GM19324 (cell line): ENCODE measurements at regions not wholly inside any gene's neighbourhood (a gene's known extent, or its start where the extent isn't known, plus 50 kb on each side); places are given as distances from the start of the nearest gene placed in this dataset.

ENCODE experiments used
- ATAC-seq: cut with Tn5 transposase; IDR thresholded peaks from one replicate; pipeline ENCODE4 v1.9.1; 2021; ENCODE audit warnings: mild to moderate bottlenecking, moderate library complexity; ENCODE audit not compliant: unreplicated experiment, low FRiP score

DNA sequence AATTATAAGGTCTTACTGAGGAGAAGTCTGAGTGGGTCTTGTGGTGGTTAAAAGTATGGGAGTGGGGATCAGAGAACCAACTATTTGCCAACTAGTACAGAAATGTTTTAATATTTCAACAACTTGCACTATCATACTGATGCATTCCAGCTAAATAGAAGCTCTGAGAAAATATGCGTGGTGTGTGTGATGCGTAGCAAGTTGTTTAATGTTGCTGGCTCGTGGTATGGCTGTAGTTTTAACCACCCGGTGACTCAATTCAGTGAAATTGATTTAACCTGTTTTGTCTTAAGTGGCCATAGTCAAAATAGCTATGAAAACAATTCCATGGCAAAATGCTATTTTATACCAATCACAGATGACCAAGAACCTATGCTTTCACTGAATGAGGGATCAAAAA is 176.5 kb upstream of the SLC24A2 start:
- no peak for ATAC-seq

DNA sequence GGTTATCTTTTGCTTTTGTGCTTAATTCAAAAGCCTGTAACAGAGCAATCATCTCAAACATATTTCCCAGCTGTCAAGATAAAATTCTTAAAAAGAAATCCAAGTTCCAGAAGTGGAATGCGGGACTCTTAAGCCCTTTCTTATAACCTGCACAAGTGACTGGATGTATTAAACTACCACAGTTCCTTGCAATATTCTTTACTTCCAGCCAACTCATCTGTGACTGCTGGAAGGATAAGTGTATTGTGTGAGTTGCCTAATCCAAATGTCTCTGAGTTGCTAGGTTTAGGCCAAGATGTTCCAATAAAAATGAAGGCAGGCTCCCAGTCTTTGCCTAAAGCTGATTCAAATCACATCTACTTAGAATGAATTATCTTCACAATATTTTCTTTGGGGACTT is 159.2 kb upstream of the SLC24A2 start:
- no peak for ATAC-seq

DNA sequence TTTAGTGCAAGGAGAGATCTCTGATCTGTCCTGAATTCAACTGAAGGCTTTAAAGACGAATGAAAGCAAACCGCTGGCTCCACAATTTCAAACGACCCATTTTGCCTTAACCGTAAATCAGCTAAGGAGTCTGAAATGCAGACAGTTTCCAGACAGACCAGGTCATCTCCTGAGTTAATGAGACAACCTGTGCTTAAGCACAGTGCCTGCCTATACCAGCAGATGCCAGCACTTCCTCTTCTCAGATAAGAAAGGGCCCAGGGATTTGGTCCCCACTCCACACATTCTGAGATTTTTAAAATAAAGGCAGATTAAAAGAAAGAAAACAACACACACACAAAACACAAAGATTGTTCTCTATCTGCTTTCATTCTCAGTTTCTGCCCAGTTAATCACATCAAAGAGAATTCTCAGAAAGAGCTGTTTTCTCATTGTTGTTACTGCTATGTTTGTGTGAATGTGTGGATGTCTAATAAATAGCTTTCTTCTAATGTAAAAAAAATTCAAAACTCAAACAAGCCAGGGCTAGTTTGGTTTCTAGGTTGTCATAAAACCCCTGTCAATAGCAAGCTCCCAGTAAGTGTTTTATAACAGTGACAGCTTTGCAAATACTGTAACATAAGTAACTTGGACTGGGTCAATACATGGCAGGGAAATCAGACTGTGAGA is 157.7 kb upstream of the SLC24A2 start:
- ATAC-seq, result peak; percentile 66

DNA sequence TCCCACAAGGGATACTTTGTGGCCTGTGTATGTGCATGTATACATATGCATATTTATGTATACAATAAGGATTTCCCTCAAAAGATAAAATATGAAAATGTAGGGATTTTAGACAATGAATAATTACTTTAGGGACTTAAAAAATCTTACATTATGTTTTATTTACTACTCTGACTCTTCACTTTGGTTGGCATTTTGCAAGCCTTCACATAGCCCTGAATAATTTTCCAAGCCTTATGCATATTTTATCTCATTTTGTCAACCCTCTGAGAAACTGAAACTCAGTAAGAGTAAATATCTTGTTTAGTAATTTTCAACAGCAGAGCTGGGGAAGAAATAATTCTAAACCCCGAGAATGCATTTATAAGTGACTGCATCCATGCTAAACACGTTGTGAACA is 153.0 kb upstream of the SLC24A2 start:
- no peak for ATAC-seq

DNA sequence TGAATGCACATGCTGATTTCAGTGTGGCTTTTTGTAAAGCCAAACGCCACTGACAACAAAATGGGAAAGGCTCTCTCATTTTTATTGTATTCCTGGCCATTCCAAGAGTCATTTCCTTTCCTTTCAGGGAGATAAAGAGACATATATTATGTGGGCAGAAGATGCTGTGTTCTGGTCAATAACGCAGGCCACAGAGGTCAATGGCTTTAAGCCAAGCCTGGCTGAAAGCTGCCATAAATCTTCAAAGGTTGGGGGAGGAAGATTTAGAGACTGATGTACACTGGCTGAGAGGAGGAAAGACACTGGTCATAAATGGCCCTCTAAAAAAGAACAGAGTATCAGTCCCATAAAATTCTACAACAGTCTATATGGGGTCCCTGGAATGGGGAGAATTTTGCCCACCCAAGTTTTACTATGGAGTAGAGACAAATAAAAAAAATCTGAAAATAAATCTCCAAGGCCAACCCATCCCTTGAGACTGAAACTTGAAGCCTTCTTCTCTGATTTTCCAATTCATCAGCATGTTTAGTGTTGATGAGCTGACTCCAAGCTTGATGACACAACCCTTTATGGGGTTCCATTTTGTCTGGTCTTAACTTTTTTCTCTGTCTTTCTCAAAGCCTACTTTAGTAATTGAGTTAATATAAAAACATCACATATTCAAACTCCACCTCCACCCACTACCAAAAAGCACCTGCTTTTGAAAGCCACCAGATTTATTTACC is 152.1 kb upstream of the SLC24A2 start:
- ATAC-seq, result no peak

DNA sequence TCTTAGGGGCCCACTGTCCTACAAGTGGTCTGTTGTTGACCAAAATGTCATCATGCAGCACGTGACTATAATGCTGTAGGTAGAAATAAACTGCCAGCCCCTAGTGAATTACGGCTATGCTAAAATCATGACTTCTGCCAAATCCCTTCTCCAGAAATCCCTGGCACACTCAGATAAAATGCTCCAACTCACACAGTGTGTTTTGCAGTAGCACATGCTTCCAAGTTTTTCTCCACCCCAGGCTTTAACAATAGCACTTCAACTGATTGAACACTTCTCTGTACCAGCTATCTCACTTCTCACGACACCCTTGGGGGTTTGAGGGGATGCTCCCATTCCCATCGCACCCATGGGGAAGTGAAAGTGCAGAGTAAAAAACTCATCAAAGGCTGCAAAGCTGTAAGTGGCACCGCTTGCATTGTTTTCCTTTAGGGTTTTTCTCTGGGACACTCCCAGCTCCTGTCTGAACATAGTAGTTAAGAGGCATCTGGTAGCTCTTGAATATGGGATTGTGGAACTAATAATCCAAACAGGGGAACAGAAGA is 151.0 kb upstream of the SLC24A2 start:
- no peak for ATAC-seq

DNA sequence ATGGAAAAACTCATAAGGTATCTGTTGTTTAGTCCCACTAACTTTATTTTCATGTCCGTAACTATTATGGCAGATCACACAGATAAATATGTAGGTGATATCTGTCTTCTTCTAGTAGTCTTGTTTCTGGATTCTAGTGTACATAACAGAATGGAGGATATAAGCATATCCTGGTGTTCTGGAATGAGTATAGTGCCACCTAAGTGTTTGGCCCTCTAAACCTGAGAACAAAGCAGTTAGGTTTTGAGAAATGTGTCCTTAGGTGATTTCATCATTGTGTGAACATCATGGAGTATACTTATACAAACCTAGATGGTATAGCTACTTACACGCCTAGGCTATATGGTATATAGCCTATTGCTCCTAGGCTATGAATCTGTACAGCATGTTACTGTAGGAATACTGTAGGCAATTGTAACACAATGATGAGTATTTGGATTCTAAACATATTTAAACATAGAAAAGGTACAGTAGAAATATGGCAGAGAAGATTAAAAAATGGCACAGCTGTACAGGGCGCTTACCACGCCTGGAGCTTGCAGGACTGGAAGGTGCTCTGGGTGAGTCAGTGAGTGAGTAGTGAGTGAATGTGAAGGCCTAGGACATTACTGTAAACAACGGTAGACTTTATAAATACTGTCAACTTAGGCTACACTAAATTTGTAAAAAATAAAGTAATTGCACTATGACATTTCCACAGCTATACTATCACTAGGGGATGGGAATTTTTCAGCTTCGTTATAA is 150.3 kb upstream of the SLC24A2 start:
- no peak for ATAC-seq

DNA sequence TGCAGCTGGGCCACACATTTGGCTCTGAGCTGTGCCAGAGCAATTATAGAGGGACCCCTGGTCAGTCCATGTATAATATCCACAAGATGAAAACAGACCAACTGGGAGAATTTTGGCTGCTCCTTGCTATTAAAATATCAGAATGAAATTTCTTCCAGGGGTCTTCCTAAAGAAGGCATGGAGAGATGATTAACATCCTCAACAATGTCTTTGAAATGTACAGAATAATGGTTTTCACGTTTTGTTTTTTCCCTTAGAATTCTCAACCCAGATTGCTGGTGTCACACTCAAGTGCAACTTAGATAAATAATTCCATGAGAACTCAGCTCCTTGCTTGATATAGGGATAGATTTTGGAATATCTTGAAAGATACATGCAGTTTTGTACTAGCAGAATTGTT is 148.3 kb upstream of the SLC24A2 start:
- ATAC-seq, result no peak

DNA sequence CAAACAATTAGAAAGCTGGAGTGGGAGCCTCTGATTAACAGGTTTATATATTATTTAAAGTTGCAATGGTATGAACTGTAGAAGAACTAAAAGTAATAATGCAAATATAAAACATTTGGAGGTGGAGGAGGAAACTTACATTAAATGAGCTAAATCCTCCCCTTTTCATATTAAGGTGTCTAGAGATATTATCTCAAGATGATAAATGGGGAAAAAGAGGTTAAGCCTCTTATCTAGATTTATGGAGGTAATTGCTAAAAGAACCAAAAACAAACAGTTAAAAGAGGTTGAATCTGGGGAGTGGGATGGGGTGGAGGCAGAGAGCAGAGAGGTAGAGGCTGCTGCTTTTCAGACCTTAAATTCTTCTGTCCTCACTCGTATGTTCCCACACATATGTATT is 147.8 kb upstream of the SLC24A2 start:
- no peak for ATAC-seq

DNA sequence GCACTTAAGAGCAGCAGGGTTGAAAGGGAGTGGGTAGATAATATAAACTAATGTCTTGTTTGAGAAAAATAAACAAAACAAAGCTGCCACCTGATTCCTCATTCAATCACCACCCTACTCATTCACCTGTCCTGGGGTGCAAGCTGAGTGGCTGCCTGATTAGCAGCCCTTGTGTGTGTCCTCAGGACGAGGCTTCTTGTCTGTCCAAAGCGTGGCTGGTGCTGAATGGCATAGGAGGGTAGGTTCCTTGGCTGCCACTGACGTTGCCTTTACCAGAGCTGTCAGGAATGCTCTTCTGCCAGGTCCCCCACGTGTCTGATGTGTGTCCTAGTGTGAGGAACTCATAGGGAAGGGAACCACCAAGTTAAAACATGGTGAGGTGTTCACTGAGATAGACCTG is 146.6 kb upstream of the SLC24A2 start:
- ATAC-seq, result no peak

DNA sequence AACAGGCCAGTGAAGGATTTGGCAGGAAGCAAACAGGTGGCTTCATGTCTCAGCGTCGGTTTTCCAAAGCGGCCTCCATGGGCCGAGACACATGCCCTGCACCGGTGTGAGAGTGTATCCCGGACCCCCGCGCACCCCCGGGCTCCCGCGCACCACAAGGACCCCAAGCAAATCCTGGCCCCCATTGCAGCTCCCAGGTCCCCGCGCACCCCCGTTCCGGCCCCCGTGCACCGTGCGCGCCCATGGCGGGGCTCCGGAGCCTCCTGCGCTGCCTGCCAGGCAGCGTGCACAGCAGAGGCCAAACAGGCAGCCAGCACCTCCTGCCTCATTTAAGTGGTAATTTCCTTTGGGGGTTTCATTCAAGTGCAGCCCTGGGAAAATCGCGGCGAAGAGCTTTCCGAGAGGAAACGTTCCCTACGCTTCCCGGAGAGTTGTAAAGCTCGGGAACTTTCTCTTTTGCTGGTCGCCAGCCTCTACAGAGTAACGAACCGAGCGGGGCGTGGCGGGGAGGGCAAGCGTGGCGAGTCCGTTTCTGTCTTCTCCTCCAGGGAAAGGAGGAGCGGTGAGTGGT is 145.5 kb upstream of the SLC24A2 start:
- no peak for ATAC-seq

DNA sequence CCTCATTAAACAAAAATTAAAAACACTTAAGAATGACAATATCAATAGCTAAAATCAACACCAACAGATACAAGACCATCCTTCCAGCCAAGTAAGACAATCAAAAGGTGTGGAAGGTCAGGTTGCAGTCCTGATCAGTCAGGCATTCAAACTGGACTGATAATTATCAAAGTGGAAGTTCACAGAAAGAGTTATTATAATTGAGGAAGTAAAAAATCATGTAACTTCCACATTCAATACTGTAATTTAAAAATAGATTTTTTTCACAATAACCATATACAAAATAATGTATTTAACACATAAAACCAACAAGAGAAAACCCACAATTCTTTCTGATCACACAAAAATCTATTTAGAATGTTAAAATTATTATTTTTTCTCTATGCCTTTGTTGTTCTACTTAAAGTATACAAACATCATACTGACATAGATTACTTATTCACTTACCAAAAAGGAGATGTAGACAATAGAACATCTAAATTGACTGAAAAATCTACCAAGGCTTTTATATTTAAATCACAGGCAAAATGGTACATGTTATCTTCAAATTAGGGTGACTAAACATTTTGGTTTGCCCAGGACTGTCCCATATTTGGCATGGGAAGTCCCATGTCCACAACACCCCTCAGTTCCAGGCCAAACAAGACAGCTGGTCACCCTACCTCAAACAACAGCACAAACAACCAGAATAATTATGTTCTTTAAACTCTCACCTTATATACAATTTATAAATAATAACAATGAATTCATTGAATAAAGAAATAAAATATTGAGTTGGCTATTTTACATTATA is 142.5 kb upstream of the SLC24A2 start:
- no peak for ATAC-seq

DNA sequence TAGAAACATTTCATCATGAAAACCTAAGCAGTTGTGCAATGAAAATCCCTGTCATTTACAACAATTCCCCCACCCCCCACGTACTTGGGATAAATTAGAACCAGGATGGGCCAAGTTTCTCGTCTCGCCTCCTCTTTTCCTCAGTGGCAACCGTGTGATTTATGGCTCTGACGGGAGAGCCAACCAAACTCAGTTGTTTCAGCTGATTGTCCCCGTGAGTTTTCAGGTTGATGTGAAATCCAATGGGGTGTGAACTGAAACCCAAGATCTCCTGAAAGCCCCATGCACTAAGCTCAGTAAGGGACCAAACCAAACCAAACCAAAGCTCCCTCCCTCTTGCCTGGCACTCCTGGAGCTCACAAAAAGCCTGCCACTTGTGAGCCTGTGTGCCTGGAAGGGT is 138.7 kb upstream of the SLC24A2 start:
- ATAC-seq, result no peak

DNA sequence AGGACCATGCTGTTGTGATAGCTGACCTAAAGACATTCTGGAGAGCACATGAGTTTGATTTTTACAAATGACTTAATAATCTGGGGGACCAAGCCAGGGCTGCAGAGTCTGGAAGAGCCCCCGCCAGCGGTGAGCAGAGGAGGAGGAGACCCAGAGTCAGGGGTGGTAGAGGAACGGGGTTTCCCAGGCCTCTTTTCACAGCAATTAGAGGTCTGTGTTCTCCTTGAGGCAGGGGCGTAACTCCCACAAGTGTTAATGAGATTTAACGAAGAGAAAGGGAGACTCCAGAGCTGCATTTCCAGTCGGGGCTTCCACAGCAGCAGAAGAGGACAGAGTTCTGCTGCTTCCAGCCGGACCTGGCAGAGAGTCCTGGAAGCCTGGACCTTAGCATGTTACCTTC is 137.9 kb upstream of the SLC24A2 start:
- ATAC-seq, result no peak

DNA sequence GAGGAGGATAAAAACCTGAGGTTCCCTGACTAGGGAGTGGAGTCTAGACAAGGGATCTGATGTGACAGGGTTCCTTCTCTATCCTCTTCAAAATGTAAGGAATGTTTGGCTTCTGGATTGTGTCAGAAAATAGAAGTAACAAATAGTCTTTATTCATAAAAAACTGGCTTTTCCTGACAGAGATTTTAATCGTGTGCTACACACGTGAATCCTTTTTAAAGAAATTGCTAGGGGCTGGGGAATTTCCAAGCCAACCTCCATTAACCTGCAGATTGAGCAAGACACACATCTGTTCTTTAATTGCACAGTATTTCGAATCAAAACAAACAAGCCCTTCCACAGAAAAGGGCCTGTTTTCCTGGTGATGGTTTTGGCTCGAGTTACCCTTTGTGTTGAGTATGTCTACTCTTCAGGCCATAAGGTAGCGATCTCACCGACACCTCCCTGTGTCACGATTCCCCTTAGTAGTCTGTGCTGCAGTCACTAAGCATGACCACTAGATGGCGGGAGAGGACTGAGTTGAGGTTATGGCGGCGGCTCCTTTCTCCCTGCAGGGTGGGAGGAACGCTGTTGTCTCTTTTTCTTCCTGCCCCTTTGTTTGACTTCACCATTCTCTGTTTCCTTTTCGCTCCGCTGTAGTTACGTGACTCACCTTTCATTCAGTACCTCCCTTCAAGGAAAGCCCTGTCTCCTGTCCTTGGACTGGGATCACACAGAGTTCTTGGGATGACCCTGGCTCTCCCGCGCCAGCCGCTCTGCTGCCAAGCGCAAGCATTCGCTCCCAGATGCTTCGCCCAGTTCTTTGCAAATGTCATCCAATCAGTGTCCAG is 137.1 kb upstream of the SLC24A2 start:
- peak; percentile 91 for ATAC-seq

DNA sequence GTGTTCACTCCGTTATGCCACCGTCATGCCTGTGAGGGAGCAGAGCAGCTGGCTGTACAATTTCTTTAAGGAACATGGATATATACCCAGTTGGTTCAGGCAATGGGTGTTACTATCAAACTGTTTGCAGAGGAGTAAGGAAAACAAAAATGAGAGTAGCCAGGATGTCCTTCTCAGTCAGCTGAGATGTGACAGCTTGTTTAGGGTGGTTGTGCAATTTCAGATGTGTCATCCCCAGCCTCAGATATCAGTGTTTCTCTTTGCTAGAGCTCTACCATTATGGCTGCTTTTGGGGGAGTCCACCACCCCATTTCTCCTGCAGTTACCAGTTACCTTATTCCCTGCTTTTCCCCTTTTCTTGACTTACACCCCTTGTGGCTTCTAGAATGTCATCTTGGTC is 135.2 kb upstream of the SLC24A2 start:
- no peak for ATAC-seq

DNA sequence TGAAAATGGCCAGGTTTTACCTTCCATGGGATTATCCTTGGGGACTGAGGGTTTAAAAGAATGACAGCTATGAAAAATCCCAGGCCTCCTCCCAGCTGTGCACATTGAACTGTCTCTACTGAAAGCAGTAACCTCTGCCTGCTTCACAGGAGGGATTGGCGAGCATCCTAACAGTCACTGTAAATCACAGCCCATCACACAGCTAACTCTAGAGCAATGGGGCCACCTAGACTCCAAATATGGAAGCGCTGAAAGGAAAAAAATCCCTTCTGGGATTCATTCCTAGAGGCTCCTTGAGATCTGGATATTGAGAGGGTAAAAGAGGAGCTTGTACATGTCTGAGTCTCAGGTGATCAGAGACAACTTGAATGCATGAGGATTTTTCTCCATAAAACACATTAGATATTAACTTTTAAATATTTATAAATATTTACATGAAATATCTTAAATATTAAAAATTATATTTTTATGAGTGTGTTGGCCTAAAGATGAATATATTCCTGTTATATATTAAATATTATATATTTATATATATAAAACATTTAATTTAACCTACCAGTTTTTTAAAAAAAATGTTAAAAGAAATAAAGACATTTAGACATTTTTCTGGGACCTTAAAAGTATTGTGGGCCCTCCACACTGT is 133.8 kb upstream of the SLC24A2 start:
- ATAC-seq, result no peak

DNA sequence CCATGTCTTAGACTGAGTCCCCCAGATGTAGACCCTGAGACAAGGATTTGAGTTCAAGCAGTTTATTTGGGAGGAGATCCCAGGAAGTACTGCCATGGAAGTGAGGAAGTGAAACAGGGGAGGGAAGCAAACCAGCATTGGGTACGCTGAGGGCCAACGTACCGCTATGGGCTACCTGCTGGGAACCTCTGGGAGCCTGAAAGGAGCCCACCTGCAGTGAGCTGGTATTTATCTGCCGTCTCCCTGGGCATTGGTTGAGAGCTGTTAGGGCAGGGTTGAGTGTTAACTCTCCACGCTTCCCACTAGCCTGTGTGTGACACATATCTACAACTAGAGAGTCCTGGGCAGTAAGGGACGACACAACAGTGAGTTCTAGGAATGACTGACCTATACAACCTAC is 131.6 kb upstream of the SLC24A2 start:
- ATAC-seq, result no peak

DNA sequence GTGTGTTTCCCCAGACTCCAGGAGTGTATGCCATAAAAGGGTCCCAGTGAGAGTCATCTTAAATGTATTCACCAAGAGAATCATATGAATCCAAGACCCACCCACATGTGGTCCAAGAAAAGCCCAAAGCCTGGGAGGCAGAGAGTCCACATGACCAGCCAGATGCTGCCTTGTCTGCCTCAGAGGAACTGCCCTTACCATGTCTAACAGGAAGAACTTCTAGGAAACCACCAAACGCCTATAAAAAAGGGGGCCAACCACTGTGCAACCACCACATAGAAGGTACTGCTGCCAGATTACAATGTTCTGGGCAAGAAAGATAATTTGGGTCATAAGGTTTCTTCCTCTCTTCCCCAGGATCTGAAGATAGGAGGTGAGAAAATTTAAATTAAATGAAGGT is 129.8 kb upstream of the SLC24A2 start:
- ATAC-seq, result no peak
